Hepatocyte (in vitro differentiated cells): ENCODE measurements at regions not wholly inside any gene's neighbourhood (a gene's known extent, or its start where the extent isn't known, plus 50 kb on each side); places are given as distances from the start of the nearest gene placed in this dataset.

Experiments
- EZH2phosphoT487 ChIP-seq: fragments of 200-600 bp; sonication (generic); IDR thresholded peaks from one replicate; pipeline ENCODE4 v1.6.1; 2018; ENCODE audit warnings: antibody characterized with exemption, mild to moderate bottlenecking, low read depth, moderate library complexity; ENCODE audit not compliant: unreplicated experiment, severe bottlenecking
- TF ChIP-seq, protein P1 (sequence below): fragments of 200-600 bp; sonication (generic); IDR thresholded peaks from 2 replicates; pipeline ENCODE4 v1.5.1; 2016; ENCODE audit warnings: antibody characterized with exemption, mild to moderate bottlenecking; ENCODE audit not compliant: poor library complexity

DNA sequence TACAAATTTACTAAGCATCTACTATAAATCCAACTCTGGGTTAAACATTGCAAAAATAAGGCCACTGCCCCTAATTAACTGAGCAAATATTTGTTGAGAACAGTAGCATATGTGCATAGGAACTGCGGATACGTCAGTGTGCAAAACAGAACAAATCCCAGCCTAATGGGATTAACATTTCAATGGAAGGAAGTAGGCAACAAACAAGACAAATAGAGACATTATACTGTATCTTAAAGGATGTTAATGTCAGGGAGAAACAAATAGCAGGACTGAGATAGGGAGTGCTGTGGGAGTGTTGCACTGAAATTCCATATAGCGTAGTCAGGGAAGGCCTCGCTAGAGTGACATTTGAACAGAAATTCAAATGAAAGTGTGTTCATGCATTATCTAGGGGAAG lies 89.7 kb upstream of the KCNAB1 start:
- TF ChIP-seq, protein P1, sequence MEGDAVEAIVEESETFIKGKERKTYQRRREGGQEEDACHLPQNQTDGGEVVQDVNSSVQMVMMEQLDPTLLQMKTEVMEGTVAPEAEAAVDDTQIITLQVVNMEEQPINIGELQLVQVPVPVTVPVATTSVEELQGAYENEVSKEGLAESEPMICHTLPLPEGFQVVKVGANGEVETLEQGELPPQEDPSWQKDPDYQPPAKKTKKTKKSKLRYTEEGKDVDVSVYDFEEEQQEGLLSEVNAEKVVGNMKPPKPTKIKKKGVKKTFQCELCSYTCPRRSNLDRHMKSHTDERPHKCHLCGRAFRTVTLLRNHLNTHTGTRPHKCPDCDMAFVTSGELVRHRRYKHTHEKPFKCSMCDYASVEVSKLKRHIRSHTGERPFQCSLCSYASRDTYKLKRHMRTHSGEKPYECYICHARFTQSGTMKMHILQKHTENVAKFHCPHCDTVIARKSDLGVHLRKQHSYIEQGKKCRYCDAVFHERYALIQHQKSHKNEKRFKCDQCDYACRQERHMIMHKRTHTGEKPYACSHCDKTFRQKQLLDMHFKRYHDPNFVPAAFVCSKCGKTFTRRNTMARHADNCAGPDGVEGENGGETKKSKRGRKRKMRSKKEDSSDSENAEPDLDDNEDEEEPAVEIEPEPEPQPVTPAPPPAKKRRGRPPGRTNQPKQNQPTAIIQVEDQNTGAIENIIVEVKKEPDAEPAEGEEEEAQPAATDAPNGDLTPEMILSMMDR = no peak
- TF ChIP-seq EZH2phosphoT487 = no peak
